ENCODE measurements at regions not wholly inside any gene's neighbourhood (a gene's known extent, or its start where the extent isn't known, plus 50 kb on each side); places are given as distances from the start of the nearest gene placed in this dataset.

- TF ChIP-seq EZH2phosphoT487 (IDR thresholded peaks at IDR 0.05; ENCODE audit: borderline replicate concordance, low read length) = no peak
- no peak for TF ChIP-seq CTCF (IDR thresholded peaks at IDR 0.05; ENCODE audit: low read depth, low read length, poor library complexity, severe bottlenecking)
Measured at GRCh38 chr9:120331913-120332312, 248.1 kb downstream of the CDK5RAP2 start.

Measured in DOHH2 (cell line).